DND-41 (cell line): ENCODE measurements at regions not wholly inside any gene's neighbourhood (a gene's known extent, or its start where the extent isn't known, plus 50 kb on each side); places are given as distances from the start of the nearest gene placed in this dataset.

Experiments used
- ATAC-seq: fragments of 200-7000 bp; cut with Tn5 transposase; 3 replicates; pipeline ENCODE4 v1.9.1; 2021; ENCODE audit warnings: low read depth; ENCODE audit not compliant: insufficient read depth
- DNase-seq: peaks from one replicate; pipeline ENCODE4 v3.0.0-alpha.2; 2020
- H2AFZ ChIP-seq: 2 replicates; pipeline ENCODE4 v1.6.0; 2012; ENCODE audit warnings: low read depth, low read length
- H3K27ac ChIP-seq: 2 replicates; pipeline ENCODE4 v1.5.1; 2012; ENCODE audit warnings: low read length, inconsistent platforms
- H3K27me3 ChIP-seq: fragments of 200-600 bp; sonication (generic); 2 replicates; pipeline ENCODE4 v1.6.0; 2012; ENCODE audit warnings: low read length, mild to moderate bottlenecking, inconsistent platforms; ENCODE audit not compliant: insufficient read depth, poor library complexity
- H3K36me3 ChIP-seq: 2 replicates; pipeline ENCODE4 v1.5.1; 2012; ENCODE audit warnings: low read length, inconsistent platforms; ENCODE audit not compliant: insufficient read depth
- H3K4me1 ChIP-seq: 2 replicates; pipeline ENCODE4 v1.5.1; 2012; ENCODE audit warnings: mild to moderate bottlenecking, low read length; ENCODE audit not compliant: insufficient read depth
- H3K4me2 ChIP-seq: 2 replicates; pipeline ENCODE4 v1.6.0; 2012; ENCODE audit warnings: mild to moderate bottlenecking, moderate library complexity, low read length, inconsistent platforms; ENCODE audit not compliant: insufficient read depth
- H3K4me3 ChIP-seq, 2 experiments: fragments of 200-600 bp in 1 of 2; shearing (Covaris generic) in 1 of 2; 2 replicates each; pipeline ENCODE4 v1.5.1; 2012 to 2016; ENCODE audit warnings: inconsistent platforms in 2 of 2, low read length in 2 of 2, mild to moderate bottlenecking in 2 of 2, low read depth in 1 of 2, moderate library complexity in 1 of 2
- H3K79me2 ChIP-seq: 2 replicates; pipeline ENCODE4 v1.6.0; 2012; ENCODE audit warnings: low read length, inconsistent platforms; ENCODE audit not compliant: insufficient read depth
- H3K9ac ChIP-seq: 2 replicates; pipeline ENCODE4 v1.6.0; 2012; ENCODE audit warnings: low read depth, mild to moderate bottlenecking, inconsistent platforms, low read length, moderate library complexity
- H3K9me3 ChIP-seq: 2 replicates; pipeline ENCODE4 v1.5.1; 2012; ENCODE audit warnings: low read length, moderate library complexity, mild to moderate bottlenecking, inconsistent platforms; ENCODE audit not compliant: insufficient read depth, severe bottlenecking
- H4K20me1 ChIP-seq: 2 replicates; pipeline ENCODE4 v1.6.0; 2012; ENCODE audit warnings: low read length; ENCODE audit not compliant: insufficient read depth
- CTCF ChIP-seq: IDR thresholded peaks from 2 replicates; pipeline ENCODE4 v1.5.1; 2012; ENCODE audit warnings: borderline replicate concordance, low read length, moderate library complexity, mild to moderate bottlenecking; ENCODE audit not compliant: poor library complexity, severe bottlenecking; ENCODE audit errors: extremely low read depth
- EZH2 ChIP-seq: IDR thresholded peaks from 3 replicates; pipeline ENCODE4 v1.6.1; 2012; ENCODE audit warnings: borderline replicate concordance, low read depth, mild to moderate bottlenecking, moderate library complexity, low read length, inconsistent platforms; ENCODE audit not compliant: severe bottlenecking

- Histone ChIP-seq H4K20me1 (no peaks in the 10 kb centered on the region), H2AFZ (no peak overlapping the region), H3K27ac (no peak overlapping the region), H3K27me3 (no peaks in the 10 kb centered on the region), H3K36me3 (no peaks in the 10 kb centered on the region), H3K4me1 (no peaks in the 10 kb centered on the region), H3K4me3 (no peak overlapping the region), H3K9me3 (peaks cover 8% of the 10 kb centered on the region), H3K4me2 (no peak overlapping the region), H3K9ac (no peak overlapping the region), H3K79me2 (no peaks in the 10 kb centered on the region)
- ATAC-seq (no peak), DNase-seq (no peak)
- TF ChIP-seq EZH2 (no peak), CTCF (no peak)
Observed at GRCh38 chr17:69801368-69801767, 273.7 kb upstream of the KCNJ16 start.

- no peak overlapping the region for H2AFZ ChIP-seq
- DNase-seq: no peak
Observed at GRCh38 chr17:69802045-69802740, 272.8 kb upstream of the KCNJ16 start.

GRCh38 chr17:69809331-69809730 is 265.7 kb upstream of the KCNJ16 start:
- Histone ChIP-seq H3K9me3 (no peaks in the 10 kb centered on the region), H4K20me1 (no peaks in the 10 kb centered on the region), H3K9ac (no peak overlapping the region), H3K27ac (no peak overlapping the region), H3K4me2 (no peak overlapping the region), H2AFZ (no peak overlapping the region), H3K79me2 (no peaks in the 10 kb centered on the region), H3K4me3 (no peak overlapping the region), H3K27me3 (no peaks in the 10 kb centered on the region), H3K4me1 (no peaks in the 10 kb centered on the region), H3K36me3 (no peaks in the 10 kb centered on the region)
- DNase-seq (no peak), ATAC-seq (no peak)
- no peak for TF ChIP-seq CTCF
- TF ChIP-seq EZH2: no peak

More at GRCh38 chr17:69802045-69802740, 272.8 kb upstream of the KCNJ16 start:
- TF ChIP-seq EZH2: no peak
- no peak for TF ChIP-seq CTCF
- Histone ChIP-seq H3K27ac (no peak overlapping the region), H3K4me3 (no peak overlapping the region), H3K36me3 (no peaks in the 10 kb centered on the region), H3K9ac (no peak overlapping the region), H3K4me1 (no peaks in the 10 kb centered on the region), H4K20me1 (no peaks in the 10 kb centered on the region), H3K27me3 (no peaks in the 10 kb centered on the region), H3K9me3 (peaks cover 8% of the 10 kb centered on the region), H3K79me2 (no peaks in the 10 kb centered on the region), H3K4me2 (no peak overlapping the region)
- no peak for ATAC-seq

- H3K4me1 ChIP-seq: no peaks in the 10 kb centered on the region
- ATAC-seq (no peak), DNase-seq (no peak)
- H3K36me3 ChIP-seq: no peaks in the 10 kb centered on the region
- H4K20me1 ChIP-seq: no peaks in the 10 kb centered on the region
- no peaks in the 10 kb centered on the region for H3K27me3 ChIP-seq
- H3K9me3 ChIP-seq: no peaks in the 10 kb centered on the region
- no peak overlapping the region for H3K9ac ChIP-seq
- no peak overlapping the region for H2AFZ ChIP-seq
- no peak overlapping the region for H3K27ac ChIP-seq
- no peaks in the 10 kb centered on the region for H3K79me2 ChIP-seq
- no peak overlapping the region for H3K4me3 ChIP-seq
- no peak for TF ChIP-seq EZH2
- no peak for TF ChIP-seq CTCF
- no peak overlapping the region for H3K4me2 ChIP-seq
Observed at GRCh38 chr17:69810326-69810965, 264.6 kb upstream of the KCNJ16 start.
